ENCODE measurements at regions not wholly inside any gene's neighbourhood (a gene's known extent, or its start where the extent isn't known, plus 50 kb on each side); places are given as distances from the start of the nearest gene placed in this dataset.

DNA sequence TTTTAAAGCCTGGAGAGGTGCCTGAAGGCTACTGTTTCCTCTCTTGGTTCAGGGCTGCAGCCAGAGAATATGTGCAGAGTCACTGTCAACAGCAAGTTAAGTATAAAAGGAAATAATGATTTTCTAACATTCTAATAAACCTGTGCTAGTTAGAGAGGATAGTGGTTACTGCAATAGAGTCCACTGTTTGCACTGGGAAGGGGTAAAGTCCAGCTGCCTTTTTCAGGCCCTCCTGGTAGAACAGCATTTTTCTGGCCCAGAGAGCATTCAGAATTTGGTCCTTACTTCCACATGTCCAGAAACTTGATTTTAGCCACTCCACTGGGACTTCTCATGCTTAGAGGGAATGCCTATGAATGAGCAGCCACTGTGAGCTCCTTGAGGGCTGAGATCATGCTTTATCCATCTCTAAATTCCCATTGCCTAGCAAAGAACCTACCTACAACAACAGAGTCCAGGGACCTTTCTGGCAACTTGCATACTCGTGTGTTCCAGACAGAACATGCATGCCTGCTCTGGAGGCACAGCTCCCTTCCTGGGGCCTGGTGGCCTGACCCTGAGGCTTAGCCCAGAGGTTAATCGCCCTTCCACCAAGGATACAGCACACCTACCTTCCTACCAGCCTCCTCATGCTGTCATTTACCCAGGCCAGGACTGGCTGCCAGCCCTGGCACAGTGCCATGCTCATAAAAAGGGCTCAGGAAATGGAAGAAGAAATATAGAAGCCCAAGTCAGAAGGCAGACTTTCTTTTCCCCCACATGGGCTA is 50.3 kb upstream of the ATP13A3 start:
- peak; percentile 18 to 39 for DNase-seq (ENCODE audit: low read depth in 2 of 2)
- TF ChIP-seq, protein P1, sequence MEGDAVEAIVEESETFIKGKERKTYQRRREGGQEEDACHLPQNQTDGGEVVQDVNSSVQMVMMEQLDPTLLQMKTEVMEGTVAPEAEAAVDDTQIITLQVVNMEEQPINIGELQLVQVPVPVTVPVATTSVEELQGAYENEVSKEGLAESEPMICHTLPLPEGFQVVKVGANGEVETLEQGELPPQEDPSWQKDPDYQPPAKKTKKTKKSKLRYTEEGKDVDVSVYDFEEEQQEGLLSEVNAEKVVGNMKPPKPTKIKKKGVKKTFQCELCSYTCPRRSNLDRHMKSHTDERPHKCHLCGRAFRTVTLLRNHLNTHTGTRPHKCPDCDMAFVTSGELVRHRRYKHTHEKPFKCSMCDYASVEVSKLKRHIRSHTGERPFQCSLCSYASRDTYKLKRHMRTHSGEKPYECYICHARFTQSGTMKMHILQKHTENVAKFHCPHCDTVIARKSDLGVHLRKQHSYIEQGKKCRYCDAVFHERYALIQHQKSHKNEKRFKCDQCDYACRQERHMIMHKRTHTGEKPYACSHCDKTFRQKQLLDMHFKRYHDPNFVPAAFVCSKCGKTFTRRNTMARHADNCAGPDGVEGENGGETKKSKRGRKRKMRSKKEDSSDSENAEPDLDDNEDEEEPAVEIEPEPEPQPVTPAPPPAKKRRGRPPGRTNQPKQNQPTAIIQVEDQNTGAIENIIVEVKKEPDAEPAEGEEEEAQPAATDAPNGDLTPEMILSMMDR (IDR thresholded peaks at IDR 0.05; ENCODE audit: low read depth, low read length) = no peak

More for the DNA sequence above, 50.3 kb upstream of the ATP13A3 start:
- H3K4me3 ChIP-seq (replicated peaks in 1 of 2; ENCODE audit: low read depth in 2 of 2, low read length in 2 of 2) = no peak overlapping the region
